DMS153 treated with DMSO at 0.1 percent for 48 hours (cell line): ENCODE measurements at regions not wholly inside any gene's neighbourhood (a gene's known extent, or its start where the extent isn't known, plus 50 kb on each side); places are given as distances from the start of the nearest gene placed in this dataset.

Experiments used
- DNase-seq: peaks from one replicate; lab custom pipeline; 2025; ENCODE audit not compliant: unreplicated experiment; lab: John Stamatoyannopoulos, UW

DNA sequence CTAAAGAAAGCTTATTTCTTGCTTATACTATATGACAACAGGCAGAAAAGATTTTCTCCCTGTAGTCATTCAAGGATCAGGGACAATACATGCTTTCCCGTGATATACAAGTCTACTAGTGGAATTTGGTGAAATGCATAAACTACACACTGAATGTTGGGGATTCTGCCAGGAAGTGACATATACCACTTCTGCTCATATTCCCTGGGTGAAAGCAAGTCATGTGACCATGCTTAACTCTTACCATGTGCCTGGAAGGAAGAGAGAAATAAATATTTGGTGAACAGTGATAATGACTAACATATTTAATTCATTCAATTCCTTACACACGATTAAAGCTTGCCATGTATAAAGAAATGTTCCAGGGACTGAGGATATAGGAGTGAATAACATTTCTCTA, 534.6 kb downstream of the PPARGC1A start:
- no peak for DNase-seq

DNA sequence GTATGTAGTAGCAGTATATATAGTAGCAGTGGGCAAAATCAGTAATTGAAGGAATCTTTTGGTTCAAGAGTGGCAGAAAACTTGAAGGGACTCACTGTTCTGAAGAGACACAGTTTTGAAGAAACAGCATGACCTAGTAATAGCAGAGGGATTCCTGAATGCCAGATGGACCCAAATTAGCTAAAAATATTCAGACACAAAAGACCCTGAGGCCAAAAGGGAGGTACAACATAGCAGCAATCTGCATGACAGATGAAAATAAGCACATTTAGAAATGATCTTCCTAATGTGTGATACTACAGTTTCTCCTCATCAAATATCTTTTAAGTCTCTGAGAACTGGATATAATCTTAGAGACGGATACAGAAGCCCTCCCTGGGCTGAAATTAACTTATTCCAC, 536.6 kb downstream of the PPARGC1A start:
- no peak for DNase-seq

DNA sequence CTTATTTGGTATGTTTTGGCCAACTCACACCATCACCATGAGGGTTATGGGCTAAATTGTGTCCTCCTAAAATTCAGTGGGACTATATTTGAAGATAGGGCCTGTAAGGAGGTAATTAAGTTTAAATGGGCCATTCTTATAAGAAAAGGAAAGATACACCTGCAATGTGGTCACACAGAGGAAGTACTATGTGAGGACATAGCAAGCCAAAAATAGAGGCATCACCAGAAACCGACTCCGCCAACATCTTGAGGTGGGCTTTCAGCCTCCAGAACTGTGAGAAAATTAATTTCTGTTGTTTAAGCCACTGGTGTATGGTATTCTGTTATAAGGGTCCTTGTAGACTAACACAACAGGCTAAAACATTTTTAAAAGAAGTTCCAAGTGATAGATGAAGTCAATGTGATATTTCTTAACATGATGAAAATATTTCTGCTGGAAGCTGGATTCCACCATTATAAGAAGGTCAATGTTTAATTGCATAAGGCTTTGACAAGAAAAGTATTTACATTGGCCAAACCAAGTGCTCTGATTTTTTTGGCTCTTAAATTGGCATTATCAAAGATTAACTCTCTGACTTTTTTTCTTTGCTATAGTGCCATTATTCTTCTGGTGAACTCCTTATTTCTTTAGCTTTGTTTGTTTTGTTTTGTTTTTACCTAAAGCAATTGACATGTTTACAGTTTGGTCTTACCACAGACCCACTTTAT, 540.9 kb downstream of the PPARGC1A start:
- no peak for DNase-seq

DNA sequence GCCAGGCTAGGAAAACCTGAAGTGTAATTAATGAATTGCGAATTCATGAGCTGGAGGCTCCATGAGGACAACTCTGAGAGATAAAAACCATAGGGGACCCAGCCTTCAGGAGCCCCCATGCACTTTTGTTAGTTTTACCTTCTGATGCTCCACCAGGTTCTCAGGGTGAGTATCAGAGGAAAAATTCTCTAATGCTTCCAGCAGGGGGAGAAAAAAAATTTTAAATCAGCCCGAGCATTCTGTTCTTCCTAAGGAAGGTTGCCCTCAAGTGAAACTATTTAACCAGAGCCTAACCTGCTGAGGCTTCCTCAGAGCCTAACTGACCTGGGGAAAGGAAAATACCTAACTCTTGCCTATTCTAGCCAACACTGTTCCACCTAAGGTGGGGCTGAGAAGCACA, 552.6 kb downstream of the PPARGC1A start:
- no peak for DNase-seq

DNA sequence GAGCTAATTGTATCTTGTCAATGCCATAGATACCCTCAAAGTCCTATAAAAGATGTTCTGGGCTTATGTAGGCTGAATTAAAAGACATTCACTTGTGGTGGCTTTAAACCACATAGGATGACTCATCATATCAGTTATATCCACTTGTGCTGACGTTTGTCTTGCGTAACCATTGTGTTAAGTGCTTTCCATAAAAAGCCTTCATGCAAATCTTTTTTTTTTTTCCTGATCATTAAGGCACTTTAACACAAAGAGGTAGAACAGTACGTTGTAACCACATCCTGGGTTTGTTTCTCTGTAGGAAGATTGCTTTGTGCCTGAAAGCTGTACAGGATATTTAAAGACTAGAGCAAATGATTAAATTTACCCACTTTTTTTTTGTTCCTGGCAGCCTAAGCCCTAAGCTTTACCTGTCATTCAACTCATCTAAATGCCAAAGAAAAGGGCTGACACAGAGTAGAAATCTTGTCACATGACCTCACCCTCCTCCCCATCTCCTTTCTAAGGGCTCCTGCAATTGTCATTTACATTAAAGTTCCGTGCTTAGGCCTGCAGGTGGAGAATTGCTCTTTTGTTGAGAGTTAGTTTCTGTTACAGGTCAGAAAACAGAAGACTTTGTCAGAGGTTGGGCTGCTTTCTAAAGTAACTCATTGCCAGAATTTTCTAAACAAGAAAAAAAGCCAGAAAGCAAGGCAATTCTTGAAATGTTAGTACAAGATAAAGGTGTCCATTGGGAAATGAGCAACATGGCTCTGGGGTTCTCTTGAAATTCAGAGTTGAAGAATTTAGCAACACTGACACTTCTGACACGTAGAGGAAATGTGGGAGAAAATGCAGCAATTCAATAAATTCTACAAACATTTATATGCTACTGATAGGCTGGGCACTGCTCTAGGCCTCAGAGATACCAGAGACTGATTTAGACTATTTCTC, 555.6 kb downstream of the PPARGC1A start:
- DNase-seq = peak; percentile 45

DNA sequence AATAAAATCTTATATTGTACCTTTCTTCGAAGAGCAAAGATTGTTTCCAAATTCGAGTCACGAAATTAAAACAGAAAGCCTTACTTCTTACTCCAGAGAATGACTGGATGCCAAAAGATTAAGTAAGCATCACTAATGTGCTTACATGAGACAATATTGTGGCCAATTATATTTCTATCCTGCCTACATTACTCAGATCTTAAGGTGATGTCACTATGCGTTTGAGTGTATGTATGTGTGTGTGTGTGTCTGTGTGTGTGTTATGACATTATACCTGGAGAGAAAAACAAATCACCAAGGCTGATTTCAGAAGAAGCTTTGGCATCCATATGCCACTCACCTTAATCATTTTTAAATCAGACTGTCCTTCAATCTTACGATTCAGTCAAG, 556.3 kb downstream of the PPARGC1A start:
- DNase-seq = no peak

DNA sequence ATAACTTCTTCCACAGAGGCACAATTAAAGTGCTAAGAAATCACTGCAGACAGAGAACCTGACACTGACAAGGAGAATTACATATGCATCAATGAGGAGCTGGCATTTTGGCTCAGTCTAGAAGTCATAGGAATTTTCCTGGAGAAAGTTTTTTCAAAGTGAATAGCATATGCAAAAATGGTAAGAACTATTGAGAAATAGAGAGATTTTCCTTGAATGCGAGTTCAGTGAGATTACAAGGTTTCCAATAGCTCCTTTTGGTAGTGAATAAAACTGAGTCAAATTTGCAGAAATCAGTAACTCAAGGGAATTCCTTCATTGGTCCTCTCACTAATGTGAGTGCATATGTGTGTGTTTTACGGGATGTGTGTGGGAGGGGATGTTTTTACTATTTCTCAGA, 557.5 kb downstream of the PPARGC1A start:
- DNase-seq = no peak

DNA sequence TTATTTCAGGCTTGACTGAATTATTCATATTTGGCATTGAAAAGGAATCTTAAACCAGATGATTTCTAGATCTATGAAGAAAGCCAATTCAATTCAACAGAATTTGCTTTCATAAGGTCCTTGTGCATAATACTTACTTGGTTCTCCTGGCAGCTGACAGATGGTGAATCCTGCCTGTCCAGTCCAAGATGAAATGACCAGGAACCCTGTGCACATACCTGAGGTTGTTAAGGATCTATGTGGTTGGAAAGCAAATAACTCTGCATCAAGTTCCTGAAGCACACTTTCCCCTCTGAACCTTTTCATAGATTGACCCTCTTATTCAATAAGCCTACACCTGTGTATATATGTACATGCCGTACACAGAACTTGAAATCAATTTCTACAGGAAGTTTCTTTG, 562.7 kb downstream of the PPARGC1A start:
- DNase-seq = no peak

DNA sequence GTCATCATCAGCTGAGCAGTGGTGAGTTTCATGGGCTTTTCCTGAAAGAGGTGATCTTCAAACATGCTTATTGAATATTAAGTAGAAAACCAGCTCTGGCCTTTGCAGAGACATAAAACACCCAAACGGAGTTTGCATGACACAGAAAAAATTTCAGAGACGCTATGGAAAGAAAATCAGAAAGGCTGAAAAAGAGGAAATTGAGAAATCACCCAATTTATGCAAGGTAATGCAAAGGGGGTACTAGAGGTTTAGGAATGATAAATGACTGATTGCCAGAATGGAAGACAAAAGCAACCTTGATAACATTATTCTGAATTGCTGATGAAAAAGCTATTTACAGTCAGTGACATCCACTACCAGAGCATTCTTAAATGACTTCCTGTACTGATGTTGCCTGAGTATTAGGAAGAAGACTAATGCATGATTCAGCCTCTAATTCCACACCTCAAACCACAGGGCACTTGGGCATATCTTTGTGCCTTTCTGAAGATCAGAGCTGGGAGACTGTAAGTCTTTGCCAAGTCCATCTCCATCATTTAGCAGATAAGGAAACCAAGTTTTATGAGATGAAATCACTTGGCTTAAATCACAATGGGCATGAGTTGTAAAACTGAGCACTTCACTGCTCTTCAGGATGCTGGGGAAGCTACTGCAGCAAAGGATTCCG, 565.7 kb downstream of the PPARGC1A start:
- no peak for DNase-seq

DNA sequence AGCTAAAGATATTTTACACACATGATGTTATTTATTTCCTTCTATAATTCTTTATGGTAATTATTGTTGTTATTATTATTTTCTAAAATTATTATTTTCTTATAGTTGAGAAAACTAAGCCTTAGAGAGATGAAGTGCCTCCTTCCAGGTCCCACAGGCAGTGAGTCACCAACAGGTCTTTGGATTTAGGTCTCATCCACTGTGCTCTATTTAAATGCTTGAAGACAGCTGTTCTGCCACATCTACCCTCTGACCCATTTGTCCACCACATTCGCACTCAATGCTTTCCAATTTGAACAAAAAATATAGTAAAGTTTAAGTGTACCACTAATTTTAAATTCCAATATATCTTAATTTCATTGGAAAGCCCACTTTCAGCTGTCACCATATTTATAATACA, 566.4 kb downstream of the PPARGC1A start:
- DNase-seq = no peak

DNA sequence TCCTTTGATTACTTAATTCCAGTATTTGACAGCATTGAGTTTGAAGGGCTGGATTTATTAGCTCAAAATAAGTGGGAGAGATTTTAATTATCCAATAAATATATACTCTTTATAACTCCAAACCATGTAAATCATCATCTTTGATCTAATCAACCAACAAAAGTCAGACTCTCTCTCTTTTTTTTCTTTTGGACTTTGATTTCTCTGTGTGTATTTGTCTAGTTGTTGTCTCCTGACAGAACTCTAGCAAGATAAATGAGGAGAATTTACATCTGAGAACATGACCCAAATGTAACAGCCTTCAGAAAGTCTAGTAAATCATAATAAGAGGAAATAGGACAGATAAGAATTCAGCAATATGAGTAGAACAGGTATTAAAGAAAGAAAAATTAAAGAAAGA, 567.1 kb downstream of the PPARGC1A start:
- DNase-seq = no peak

DNA sequence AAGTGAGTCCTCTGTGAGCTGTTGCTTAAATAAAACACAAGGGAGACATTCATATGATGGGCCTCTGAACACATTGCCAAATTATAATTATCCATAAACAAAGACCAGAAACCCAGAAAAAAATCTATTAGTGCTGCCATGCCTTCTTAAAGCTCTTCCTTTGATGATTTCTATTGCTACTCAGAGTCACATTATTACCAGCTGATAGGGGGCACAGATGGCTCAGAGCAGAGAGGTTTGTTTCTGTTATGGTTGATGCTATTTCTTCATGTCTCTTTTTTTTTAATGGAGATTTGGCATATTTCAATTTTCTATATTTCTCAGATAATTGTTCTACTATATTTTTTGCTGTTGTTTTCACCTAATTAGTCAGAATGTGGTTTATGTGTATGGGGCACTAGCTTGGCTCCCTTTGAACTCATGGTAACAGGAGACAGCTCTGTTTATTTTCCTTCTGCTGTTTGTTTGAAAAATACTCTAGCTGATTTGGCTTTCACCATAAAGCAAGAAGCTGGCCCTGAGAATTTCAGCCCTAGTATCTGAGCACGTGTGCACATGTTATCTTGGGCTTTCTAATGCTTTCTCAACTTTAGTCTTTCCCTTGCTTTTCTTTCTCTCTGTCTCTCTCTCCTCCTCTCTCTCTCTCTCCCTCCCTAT, 568.8 kb downstream of the PPARGC1A start:
- DNase-seq = no peak

DNA sequence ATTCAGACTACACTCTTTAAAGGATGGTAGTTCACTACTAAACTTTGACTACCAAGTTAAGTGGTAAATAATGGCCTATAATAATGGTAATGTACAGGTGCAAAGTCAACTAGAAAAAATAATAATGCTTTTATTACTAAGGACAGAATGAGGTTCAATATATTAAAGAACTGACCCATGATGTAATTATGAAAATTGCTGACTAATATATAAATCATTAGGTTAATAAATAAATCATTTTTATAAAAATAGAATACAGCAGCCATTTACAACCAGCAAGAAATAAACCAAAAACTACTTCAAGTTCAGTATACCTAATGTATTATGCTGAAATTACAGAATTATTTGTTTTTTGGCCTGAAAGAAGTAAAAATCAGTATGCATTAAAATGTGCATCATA, 577.2 kb downstream of the PPARGC1A start:
- DNase-seq = no peak

DNA sequence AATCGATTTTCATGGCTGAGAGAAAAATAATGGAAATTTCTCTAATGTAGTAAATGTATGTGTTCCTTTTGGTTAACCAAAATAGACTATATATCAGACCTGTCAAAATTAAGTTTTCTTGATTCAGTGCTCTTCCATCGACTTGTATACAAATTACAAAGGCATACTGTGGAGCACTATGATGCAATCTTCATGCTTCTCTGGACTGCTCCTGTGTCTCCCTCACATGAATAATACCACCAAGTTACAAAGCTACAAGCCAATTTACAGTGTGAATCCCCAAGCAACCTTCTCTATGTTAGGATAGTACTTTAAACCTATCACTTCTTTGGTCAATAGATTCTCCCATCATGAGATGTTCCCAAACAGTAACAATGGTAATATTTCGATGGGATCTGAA, 577.9 kb downstream of the PPARGC1A start:
- DNase-seq = no peak

DNA sequence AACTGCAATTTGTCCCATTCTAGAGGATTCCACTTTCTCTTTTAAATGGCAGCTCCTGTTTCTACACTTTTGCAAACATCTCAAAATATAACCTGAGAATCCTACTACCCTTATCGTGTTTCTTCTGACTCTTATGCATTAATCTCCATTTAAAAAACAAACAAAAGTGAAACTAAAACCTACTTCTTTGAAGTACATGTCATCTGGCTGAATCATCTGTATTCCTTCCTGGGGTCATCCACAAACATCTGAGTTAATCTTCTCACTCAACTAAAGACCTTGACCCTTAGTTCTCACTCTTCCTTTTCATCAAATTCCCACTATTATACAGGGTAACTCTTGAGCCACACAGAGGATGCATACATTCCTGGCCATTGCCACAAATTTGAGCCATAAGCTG, 584.8 kb downstream of the PPARGC1A start:
- DNase-seq = no peak

DNA sequence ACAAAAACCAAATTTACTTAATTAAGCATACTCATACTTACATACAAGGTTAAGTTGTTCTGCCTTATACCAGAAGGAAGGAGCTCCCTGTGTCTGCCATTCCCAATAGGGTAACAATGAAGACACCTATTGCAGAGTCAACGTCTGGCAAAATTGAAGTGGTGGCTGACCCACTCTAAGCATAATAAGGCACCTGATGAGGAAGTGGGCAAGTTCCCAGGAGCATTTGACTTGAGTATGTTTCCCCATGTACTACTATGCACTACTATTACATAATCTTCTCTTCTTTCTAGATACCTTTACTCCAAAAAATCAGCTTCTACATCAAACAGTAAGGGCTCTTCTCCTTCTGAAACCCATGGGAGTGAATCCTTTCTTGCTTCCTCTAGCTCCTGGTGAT, 591.5 kb downstream of the PPARGC1A start:
- DNase-seq = no peak

DNA sequence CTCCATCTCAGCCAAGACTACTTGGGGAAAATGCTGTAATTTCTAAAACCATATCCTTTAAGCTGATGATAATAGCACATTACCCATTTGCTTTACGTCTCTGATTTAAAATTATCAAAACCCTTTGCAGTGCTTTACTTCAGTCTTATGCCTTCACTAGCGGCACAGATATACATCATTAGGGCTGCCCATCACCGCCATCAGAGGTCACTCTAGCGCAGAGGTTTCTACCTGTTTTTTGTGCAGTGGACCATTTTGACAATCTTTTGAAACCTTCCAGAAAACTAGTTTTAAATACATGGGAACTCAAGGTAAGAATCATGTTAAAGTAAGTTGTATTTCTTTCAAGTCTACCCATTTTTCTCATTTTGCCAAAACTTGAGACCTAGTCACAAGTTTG, 592.5 kb downstream of the PPARGC1A start:
- DNase-seq = no peak

DNA sequence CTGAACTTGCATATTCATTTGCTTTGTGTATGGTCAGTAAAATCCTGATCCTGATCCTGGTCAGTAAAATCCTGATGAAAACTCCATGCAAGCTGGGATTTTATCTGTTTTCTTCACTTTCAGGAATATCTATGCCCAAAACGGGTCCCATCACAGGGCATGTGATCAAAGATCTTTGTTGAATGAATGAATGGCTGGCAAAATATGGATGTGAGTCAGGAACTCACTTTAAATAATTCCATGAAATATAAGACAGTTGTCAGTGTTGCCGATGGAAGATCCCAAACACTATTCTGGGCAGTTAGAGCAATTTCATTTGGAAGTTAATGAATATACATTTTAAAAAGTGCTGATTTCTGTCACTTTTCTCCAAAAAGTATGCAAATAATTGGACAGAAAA, 598.4 kb downstream of the GBA3 start:
- DNase-seq = no peak

DNA sequence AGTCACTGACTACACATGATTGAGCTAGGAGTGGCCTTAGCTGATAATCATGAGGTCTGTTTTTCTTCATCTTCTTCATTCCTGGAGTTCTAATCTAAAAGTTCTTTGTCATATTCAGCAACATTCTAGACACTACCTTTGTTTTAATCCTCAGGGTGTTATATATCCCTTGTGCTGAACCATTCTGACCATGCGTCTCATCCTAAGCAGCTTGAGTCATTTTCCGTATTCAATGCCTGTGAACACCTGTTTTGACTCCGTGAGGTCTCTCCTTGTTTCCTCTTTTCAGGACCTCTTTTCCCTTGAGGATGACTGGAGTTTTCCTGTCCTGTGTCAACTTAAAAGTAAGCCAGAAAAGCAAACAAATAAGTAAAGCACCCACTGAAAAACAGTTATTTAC, 597.9 kb downstream of the GBA3 start:
- no peak for DNase-seq

DNA sequence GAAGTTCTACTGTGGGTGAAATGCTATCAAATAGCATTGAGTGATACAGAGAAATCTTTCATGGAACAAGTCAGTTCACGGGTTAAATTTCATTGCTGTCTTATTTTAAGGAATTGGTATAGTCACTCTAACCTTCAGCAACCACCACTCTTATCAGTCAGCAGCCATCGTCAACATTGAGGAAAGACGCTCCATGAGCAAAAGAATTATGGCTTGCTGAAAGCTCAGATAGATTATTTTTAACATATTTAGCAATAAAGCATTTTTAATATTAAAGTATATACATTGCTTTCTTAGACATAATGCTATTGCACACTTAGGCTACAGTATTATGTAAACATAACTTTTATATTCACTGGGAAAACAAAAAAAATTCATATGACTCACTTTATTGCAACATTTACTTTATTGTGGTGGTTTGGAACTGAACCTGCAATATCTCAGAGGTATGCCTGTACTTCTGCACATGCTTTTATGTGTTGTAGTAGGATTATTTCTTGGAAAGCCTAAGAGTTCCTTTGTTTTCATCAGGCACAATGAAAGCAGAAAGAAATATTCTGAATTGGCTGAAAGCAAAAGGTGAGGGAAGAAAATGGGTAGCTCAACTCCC, 586.7 kb downstream of the GBA3 start:
- DNase-seq = no peak

DNA sequence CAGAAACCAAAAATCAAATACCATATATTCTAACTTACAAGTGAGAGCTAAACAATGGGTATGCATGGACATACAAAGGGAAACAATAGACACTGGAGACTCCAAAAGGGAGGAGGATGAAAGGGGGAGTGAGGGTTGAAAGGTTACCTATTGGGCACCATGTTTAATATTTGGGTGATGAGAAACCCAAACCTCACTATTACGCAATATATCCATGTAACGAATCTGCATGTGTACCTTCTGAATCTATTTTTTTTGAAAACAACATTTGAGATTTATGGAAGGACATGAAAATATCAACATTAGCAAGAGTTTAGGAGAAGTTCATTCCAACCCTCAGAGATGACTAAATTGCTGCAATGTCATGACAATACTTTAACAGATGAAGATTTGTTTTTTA, 586.1 kb downstream of the GBA3 start:
- no peak for DNase-seq
